ENCODE measurements at regions not wholly inside any gene's neighbourhood (a gene's known extent, or its start where the extent isn't known, plus 50 kb on each side); places are given as distances from the start of the nearest gene placed in this dataset.
"Not testable (repeated sequence)": the region's sequence is repeated elsewhere in the genome, so short reads cannot be mapped to it uniquely, and the experiment has no call there.

GRCh38 chr16:9599415-9600120, 508.1 kb downstream of the HAPSTR1 start:
- no peak for DNase-seq

GRCh38 chr16:9602189-9602588, 510.7 kb downstream of the HAPSTR1 start:
- no peak for DNase-seq

GRCh38 chr16:9603316-9603715, 511.9 kb downstream of the HAPSTR1 start:
- DNase-seq, result no peak

GRCh38 chr16:9607515-9608230, 516.2 kb downstream of the HAPSTR1 start:
- DNase-seq, result no peak

GRCh38 chr16:9610727-9611126, 519.3 kb downstream of the HAPSTR1 start:
- DNase-seq, result no peak

- no peak for DNase-seq
Measured at GRCh38 chr16:9612267-9612666, 520.8 kb downstream of the HAPSTR1 start.

- DNase-seq, result no peak
Measured at GRCh38 chr16:9614389-9614788, 522.9 kb downstream of the HAPSTR1 start.

GRCh38 chr16:9622268-9622667, 530.8 kb downstream of the HAPSTR1 start:
- DNase-seq, result no peak

- DNase-seq, result no peak
Measured at GRCh38 chr16:9625122-9625521, 533.7 kb downstream of the HAPSTR1 start.

GRCh38 chr16:9627427-9627826, 536.0 kb downstream of the HAPSTR1 start:
- no peak for DNase-seq

GRCh38 chr16:9630119-9630518, 538.7 kb downstream of the HAPSTR1 start:
- DNase-seq, result no peak

GRCh38 chr16:9630985-9631384, 539.5 kb downstream of the HAPSTR1 start:
- DNase-seq, result no peak

- DNase-seq, result no peak
Measured at GRCh38 chr16:9633844-9634243, 542.4 kb downstream of the HAPSTR1 start.

GRCh38 chr16:9635150-9635720, 543.8 kb downstream of the HAPSTR1 start:
- DNase-seq, result not testable (repeated sequence)

- no peak for DNase-seq
Measured at GRCh38 chr16:9644258-9644657, 538.0 kb downstream of the GRIN2A start.

- no peak for DNase-seq
Measured at GRCh38 chr16:9645911-9646310, 536.3 kb downstream of the GRIN2A start.

GRCh38 chr16:9647981-9648701, 534.1 kb downstream of the GRIN2A start:
- DNase-seq, result peak; percentile 2

GRCh38 chr16:9650284-9650683, 531.9 kb downstream of the GRIN2A start:
- no peak for DNase-seq

- no peak for DNase-seq
Measured at GRCh38 chr16:9655051-9655450, 527.2 kb downstream of the GRIN2A start.

- DNase-seq, result no peak
Measured at GRCh38 chr16:9657641-9658040, 524.6 kb downstream of the GRIN2A start.

- no peak for DNase-seq
Measured at GRCh38 chr16:9658164-9658563, 524.1 kb downstream of the GRIN2A start.

GRCh38 chr16:9658586-9658985, 523.6 kb downstream of the GRIN2A start:
- no peak for DNase-seq

- DNase-seq, result no peak
Measured at GRCh38 chr16:9660898-9661297, 521.3 kb downstream of the GRIN2A start.
